Hematopoietic multipotent progenitor cell treated with erythropoietin and hydrocortisone succinate and interleukin-3 and kit ligand, for 17 days (in vitro differentiated cells): ENCODE measurements at regions not wholly inside any gene's neighbourhood (a gene's known extent, or its start where the extent isn't known, plus 50 kb on each side); places are given as distances from the start of the nearest gene placed in this dataset.

Source experiments
- DNase-seq: peaks from one replicate; pipeline ENCODE4 v3.0.0-alpha.2; 2015; ENCODE audit warnings: low spot score

DNA sequence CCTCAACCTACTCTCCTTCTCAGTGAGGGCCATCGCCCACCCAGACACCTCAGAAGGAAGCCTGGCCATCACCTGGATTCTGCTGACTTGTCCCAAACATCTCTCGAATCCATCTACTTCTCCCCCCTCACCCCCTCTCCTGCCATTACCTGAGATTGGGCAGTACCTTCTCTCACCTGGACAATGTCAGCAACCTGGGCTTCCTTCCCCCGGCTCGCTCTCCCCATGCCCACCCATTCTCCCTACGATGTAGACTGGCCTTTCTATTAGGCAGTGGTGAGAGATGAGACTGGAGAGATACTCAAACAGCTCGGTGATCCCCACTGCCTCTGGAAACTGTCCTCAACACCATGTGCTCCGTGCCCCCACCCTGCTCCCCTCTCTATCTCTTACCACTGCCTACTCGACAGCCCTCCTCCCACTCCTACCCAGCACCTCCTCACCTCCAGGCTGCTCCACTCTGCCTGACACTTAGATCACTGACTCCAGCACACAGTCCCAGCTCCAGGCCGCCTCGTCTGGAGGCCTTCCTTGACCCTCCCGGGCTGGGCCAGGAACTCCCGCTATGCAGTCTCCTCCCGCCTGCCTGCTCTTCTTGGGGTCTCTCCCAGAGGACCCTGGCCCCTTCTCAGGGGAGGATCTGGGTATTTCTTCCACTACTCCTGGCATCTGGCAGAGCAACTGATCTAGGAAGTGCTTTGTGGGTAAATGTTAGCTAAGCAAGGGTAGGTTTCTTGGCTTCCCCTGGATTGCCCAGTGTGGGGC lies 235.8 kb upstream of the NLRP1 start:
- DNase-seq: no peak

- no peak for DNase-seq
These were observed 236.6 kb upstream of the NLRP1 start for GRCh38 chr17:5820721-5821456.

GRCh38 chr17:5821803-5822202 lies 237.5 kb upstream of the NLRP1 start:
- no peak for DNase-seq

DNA sequence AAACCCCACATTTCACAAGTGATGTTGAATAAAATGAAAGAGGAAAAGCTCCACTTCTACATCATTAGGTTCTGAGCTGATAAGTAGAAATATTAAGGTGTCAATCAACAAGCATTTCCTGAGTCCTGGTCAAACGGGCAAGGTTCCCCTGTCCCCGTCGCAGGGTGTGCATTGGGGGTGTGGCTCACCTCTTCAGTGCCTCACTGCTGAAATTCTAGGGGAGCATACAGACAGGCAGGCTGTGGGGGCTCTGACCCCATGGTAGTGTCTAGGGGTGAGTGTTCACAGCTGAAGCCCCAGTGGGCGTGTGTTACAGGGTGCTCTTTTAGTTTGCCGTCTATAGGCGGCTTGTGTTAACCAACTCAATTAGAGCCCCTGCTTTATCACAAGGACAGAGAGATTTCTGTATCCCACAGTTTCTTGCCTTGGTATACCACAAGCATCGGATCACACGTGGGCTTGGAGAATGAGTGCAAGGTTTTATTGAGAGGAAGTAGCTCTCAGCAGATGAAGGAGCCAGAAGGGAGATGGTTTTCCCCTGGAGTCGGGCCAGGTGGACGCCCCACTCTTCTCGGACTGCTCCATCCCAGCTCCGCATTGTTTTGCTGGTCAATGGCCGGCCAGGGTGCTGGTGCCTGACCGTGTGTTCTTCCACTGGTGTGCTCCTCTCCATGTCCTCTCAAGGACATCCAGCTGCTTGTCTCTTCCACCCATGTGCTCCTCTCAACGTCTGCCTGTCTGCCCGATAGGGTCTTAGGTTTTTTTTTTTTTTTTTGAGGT lies 238.2 kb upstream of the NLRP1 start:
- DNase-seq: no peak

DNA sequence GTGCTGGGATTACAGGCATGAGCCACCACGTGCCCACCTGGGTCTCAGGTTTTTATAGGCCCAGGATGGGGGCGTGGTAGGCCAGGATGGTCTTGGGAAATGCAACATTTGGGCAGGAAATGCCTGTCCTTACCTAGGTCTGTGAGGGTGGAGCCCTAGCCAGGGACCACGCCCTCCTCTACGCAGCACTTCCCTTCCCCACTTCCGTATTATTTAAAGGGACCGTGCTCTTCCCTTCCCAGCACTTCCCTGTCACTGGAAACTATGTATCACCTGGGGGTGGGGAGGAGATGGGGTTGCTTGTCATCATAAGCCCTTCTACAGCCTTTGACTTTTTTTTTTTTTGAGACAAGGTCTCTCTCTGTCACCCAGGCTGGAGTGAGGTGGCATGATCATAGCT lies 238.9 kb upstream of the NLRP1 start:
- DNase-seq: no peak

DNA sequence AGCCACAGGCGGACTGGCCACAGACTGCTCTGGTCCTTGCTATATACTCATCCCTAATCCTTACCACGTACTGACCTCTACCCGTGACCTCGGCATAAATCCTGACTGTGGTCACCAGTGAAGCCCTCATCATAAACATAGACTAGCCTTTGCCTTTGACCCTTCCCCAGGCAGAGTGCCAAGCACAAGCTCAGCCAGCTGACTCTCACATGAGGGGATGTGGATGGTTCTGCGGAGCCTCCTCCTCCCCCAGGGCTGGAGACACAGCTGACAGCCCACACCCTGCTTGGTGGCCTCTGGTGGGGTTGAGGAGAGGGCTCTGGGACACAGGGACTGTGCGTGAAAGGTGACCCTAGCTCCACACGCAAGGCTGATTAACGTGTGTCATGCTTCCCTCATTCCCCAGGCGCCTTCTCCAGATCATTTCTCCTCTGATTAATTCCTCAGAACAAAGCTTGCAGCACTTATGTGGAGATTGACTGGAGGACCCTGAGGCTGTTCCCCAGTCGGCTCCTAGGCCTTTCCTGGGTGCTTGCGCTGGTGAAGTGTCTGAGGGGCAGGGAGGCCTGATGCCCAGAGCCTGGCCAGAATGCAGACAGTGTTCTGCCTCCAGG lies 241.5 kb upstream of the NLRP1 start:
- DNase-seq: no peak

DNA sequence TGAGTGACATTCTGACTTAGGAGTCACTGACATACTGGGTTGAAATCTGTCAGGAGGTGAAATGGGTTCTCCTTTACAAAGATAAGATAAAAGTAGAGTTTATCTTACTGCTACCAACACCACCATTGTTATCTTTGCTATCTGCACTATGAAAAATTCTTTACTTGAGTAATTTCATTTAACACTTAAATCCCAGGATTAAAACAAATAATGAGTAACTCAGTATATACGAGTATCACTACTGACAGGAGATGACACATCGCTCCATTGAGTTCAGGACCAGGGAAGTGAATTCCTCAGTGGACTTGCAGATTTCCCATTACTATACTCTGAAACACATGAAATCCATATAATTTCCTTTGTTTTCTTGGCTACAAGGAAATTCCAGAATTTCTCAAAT lies 242.1 kb upstream of the NLRP1 start:
- DNase-seq: no peak

DNA sequence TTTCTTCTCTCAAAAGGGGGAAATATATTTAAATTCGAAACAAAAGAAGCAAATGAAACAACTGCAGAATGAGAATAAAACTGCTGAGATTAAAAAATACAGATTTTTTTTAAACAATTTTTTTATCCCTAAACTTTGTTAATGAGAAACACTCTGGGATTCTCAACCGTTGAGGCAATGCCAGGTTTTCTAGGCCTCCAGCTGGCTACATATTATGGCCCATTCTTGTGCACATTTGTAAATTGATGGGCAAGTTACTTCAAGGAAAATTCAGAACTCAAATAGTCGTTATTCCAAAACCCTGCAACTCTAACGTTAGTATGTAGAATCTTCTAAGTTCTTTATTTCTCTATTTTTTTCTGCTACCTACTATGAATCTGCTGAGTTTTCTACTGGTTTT lies 239.3 kb upstream of the WSCD1 start:
- DNase-seq: no peak

DNA sequence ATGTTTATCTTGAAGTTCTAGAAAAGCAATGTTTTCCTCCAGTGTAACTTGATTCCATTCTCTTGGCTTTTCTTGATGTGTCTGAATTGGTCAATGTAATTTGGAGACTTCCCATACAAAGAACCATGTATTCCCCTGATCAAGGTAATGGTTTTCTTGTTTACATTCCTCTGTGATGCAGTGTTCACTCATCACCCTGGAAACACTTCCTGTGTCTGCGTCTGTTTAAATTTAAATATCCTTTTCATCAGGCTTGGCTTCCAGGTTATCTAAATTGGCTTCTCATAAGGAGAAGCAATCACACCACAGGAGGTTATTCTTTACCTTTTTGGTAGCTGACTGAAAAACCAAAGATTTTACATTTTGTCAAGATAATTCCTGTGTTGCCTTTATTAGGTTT lies 237.3 kb upstream of the WSCD1 start:
- DNase-seq: no peak

DNA sequence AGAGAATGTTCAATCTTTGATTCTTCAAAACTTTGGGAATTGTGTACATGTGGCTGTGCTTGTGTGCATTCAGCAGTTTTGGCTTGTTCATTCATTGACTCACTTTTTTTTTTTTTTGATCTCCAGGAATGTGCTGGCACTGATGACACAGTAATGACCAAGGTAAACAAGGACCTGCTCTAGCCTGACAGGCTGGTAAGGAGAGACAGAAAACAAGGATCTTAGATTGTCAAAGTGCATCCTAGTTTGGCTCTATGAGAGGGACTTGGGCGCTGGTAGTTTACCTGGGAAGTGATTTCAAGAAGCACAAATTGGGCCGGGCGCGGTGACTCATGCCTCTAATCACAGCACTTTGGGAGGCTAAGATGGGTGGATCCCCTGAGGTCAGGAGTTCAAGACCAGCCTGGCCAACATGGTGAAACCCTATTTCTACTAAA lies 233.1 kb upstream of the WSCD1 start:
- no peak for DNase-seq

DNA sequence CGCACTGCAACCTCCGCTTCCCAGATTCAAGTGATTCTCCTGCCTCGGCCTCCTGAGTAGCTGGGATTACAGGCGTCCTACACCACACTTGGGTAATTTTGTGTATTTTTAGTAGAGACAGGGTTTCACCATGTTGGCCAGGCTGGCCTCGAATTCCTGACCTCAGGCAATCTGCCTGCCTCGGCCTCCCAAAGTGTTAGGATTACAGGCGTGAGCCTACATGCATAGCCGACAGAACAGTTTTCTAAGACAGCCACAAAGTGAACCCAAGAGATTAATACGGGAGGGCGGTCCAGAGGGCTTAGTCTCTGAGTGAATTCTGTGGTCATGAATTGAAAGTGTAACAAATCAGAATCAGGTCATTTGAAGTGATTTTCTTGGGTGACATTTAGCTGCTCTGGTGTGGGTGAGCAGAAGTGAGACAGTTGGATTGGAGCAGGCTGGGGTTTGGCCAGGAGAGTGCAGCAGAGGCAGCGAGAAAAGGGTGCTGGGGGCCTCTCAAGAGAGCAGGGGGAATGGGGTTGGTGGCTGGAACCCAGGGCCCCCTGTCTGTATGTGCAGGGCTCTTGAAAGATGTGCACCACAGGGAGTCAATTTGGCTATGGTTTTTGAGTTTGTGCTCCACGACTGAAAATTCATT lies 231.4 kb upstream of the WSCD1 start:
- no peak for DNase-seq

GRCh38 chr17:5840811-5841446 lies 229.2 kb upstream of the WSCD1 start:
- DNase-seq: no peak

DNA sequence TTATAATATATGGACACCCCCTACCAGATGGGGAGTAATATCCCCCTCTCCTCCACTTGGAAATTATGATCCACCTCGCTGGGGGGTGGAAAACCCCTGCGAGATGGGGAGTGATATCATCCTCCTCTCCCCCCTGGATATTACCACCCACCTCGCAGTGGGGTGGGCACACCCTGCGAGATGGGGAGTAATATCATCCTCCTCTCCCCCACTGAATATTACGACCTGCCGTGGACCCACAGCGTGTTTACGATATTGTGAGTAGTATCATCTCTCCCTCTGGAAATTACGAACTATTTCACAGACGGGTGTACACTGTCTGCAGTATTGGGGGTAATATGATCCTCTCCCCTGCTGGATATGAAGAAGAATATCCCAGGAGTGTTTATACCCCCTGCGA lies 228.3 kb upstream of the WSCD1 start:
- DNase-seq: no peak

DNA sequence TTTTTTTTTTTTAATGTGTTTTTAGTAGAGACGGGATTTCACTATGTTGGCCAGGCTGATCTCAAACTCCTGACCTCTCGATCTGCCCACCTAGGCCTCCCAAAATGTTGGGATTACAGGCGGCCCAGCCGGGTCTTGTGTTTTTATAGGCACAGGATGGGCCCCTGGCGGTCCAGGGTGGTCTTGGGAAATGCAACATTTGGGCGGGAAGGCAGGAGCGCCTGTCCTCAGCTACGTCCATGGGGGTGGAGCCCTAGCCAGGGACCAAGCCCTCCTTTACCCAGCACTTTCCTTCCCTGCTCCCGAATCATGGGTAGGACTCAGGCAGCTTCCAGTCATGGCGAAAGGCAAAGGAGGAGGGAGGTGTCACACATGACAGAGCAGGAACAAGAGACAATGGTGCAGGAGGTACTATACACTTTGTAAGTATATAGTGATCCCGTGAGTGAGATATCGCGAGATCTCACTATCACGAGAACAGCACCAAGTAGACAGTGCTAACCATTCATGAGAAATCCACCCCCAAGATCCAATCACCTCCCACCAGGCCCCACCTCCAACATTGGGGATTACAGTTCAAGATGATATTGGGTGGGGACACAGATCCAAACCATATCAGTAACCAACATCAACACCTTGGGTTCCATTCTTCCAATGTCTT lies 226.7 kb upstream of the WSCD1 start:
- no peak for DNase-seq

DNA sequence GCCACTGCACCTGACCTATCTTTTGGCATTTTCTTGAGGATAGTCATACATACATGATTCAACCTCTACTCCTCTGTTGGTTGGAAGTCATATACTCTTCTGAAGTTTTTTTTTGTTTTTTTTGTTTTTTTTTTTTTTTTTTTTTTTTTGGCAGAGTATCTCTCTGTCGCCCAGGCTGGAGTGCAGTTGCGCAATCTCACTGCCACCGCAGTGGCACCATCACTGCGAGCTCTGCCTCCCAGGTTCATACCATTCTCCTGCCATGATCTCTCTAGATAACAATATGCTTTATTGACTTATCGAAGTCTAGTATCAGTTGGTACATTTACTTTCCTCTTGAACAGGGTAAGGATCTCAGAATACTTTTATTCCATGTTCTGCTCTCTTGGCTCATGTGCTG lies 224.2 kb upstream of the WSCD1 start:
- DNase-seq: no peak

DNA sequence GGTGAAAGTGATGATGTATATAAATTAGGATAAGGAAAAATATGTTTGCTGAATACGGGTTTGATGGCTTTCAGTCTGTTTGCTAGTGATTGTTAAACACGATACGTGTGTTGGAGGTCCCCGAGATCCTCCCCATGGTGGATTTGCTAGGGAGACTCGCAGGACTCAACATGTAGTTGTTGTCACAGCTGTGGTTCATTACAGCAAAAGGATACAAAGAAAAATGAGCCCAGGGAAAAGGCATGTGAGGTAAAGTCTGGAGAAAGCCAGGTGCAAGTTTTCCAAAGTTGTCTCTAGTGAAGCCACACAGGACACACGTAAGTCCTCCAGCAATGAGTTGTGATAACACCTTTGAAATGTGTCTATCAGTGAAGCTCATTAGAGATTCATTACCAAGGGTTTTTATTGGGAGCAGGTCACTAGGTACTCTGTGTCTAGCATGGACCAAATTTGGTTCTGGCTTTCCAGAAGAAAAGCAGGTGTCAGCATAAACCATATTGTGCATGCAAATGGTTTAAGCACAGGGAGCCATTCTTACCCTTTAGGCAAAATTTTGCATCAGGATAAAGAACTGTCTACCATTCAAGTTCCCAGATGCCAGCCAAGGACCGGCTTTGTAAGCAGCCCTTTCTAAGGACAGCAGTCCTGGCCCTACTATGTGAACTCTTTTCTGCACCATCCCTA lies 215.2 kb upstream of the WSCD1 start:
- no peak for DNase-seq

DNA sequence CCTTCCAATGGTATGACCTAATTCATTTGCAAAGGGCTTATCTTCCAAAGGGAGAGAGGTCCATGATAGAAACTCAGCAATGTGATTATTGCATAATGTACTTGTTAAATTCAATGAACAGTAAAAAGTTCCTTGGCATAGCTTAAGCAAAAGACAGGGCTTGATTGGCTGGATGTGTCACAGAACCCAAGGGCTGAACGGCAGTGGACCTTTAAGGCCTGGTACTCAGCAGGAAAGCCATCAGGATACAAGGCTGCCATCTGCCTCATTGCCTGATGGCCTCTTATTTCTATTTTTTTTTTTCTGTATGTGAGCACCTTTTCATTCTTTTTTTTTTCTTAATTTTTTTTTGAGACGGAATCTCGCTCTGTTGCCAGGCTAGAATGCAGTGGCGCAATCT lies 208.9 kb upstream of the WSCD1 start:
- no peak for DNase-seq

- DNase-seq: no peak
These were observed 208.3 kb upstream of the WSCD1 start for GRCh38 chr17:5861854-5862253.

- DNase-seq: no peak
These were observed 207.8 kb upstream of the WSCD1 start for GRCh38 chr17:5862395-5862794.
